GM18520 (cell line): ENCODE measurements at regions not wholly inside any gene's neighbourhood (a gene's known extent, or its start where the extent isn't known, plus 50 kb on each side); places are given as distances from the start of the nearest gene placed in this dataset.
A peak's percentile ranks its signal among the peaks of the same experiment; 100 is the strongest.
"Not testable (repeated sequence)": the region's sequence is repeated elsewhere in the genome, so short reads cannot be mapped to it uniquely, and the experiment has no call there.

Experiments
- ATAC-seq: cut with Tn5 transposase; IDR thresholded peaks from one replicate; pipeline ENCODE4 v1.9.1; 2021; ENCODE audit not compliant: unreplicated experiment

DNA sequence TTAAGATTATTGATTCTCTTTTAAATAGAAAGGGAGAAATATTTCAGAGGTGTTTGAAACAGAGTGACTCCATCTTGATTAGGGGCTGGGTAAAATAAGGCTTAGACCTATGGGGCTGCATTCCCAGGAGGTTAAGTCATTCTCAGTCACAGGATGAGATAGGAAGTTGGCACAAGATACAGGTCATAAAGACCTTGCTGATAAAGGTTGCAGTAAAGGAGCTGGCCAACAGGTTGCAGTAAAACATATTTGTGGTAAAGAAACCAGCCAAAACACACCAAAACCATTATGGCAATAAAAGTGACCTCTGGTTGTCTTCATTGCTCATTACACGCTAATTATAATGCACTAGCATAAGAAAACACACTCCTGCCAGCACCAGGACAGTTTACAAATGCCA, 165.0 kb downstream of the SPIN4 start:
- no peak for ATAC-seq

DNA sequence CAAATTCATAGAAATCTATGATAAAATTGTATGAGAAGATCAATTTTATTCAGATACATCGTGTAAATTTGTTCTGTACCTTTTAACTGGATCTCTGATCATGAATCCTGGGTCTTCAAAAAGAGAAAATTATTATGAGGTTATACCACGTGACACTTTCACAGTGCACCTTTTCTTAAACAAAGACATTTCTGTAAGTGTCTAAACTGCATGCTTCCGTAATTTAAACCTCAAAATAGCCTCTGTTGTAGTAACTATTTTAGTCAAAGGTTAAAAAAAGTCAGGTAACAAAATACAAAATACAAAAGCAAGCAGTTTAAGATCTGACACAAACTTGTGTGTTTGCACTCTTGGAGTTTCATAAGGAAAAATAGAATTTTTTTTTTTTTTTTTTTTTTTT, 171.3 kb downstream of the SPIN4 start:
- not testable (repeated sequence) for ATAC-seq

DNA sequence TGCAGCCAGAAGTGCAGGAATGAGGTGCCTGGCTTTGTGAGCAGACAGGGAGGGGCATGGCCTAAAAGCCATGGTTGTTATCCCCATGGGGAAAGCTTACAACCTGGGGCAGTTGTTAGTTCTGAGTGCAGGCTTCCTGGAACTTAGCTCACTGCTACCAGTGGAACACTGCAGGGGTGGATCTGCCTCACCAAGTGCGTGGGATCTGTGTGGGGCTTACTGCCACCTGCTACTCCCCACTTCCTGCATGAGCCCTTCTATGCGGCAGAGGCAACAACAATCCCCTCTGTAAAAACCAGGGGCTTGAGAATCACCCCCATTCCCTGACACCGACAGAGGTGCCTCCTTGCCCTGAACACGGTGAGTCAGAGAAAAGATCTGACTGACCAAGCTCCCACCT, 174.6 kb downstream of the SPIN4 start:
- ATAC-seq, result not testable (repeated sequence)

DNA sequence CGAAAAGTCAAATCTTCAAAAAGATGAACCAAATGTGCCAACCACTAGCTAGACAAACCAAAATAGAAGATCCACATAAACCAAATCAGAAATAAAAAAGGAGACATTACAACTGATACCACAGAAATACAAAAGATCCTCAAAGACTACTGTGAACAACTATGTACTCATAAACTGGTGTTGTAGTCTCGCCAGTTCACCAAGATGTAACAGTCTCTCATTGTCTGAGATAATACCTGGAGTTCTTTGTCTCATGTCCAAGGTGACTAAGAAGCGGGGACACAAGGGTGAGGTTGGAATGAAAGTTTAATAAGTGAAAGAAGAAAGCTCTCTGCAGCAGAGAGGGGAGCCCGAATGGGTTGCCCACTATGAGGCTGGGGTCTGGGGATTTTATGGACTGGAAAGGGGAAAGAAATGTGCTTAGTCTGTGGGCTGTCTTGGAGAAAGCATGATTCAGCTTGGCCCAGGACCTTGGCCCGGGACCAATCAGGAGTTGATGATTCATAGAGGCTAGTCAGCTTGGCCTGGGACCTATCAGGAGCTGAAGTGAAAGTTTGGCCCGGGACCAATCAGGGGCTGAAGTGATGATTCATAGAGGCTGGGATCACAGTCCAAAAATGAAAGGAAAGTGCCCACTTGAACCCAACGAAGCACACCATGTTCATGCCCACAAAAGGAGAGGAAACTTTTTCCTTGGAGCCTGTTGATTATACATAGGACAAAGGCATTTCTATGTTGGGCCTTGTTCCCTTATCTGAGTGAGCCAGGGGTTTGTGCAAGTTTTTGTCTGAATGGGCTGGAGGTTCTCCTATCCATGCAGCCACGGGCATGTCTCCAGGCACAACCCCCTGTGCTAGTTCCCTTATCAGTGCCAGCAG, 177.1 kb downstream of the SPIN4 start:
- ATAC-seq, result not testable (repeated sequence)

DNA sequence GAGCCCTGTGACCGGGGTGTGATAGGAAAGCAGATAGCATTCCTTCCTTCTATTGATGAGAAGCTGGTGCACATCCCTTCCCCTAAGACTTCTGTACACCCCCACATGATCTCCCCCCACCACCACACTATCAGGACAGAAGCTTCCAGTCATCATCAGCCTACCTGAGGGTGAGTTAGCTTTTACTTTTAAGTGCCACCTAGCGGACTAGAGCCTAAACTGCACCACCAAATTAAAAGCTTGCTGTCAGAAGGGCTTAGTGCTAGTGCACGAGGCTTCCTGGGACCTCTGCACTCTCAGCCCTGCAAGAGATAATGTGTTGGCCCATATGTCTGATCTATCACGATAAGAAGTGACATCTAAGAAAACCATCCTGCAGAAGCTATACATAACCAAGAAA, 181.7 kb downstream of the SPIN4 start:
- not testable (repeated sequence) for ATAC-seq

DNA sequence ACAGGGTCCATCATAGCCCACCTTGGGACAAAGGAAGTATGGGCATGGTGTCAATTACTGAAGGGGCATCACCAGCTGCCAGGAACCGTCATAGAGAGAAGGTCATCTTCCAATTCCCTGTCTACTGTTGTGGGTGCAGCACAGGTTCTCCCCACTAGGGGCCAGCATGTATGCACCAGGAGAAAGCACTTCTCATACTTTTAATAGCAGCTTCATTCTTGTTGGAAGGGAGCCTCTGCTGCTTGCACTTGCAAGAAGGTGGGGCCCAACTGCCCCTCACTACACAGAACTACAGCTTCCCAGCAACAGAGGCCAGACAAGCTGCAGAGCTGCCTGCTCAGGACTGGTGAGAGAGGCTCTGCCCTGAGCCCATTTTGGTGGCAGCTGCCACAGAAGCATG, 182.2 kb downstream of the SPIN4 start:
- ATAC-seq, result not testable (repeated sequence)

DNA sequence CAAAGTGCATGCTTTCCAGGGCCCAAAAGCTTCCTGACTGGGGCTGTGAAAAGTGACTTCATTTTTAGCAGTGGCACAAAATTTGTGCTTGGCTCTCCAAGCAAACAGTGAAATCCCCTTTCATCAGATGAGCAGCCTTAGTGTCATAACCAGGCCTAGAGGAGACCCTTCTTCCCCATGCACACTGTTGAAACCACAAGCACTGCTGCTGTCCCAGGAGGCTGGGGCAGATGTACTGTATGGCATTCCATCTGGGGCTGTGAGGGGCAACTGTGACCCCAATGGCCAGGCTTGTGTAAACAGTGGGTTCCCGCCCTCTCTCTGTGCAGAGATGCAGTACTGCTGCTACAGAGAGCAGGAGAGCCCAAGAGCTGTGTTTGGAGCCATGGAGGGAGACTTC, 184.1 kb downstream of the SPIN4 start:
- not testable (repeated sequence) for ATAC-seq

DNA sequence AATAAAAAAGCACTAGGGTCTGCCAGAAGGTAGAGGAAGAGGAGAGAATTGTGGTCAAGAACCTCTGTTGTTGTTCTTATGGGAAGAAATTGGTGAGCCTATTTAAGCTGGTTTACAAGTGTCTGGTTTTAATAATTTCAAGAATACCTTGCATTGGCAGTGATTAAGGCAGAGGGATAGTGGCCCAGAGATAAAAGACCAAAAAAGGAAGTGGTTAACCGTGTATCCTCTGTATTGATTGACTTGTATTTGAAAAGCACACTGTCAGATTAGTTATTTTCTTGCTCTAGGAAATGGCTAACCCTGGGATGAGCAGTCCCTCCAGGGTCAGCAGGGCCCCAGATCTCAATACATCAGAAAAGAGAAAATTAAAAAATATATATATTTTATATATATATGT, 190.1 kb downstream of the SPIN4 start:
- ATAC-seq, result not testable (repeated sequence)

DNA sequence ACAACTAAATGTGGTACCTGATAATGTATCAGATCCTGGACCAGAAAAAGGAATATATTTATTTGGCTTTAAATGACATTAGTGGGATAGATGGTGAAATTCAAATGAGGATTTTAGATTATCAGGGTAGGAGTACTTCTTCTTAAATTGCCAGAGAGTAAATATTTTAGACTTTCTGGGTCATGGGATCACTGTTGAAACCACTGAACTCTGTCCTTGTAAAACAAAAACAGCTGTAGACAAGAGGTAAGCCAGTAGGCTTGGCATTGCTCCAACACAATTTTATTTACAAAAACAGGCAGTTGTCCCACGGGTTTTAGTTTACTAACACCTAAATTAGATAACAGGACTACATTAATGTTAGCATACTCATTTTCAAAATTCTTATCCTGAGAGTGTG, 190.8 kb downstream of the SPIN4 start:
- ATAC-seq, result not testable (repeated sequence)

DNA sequence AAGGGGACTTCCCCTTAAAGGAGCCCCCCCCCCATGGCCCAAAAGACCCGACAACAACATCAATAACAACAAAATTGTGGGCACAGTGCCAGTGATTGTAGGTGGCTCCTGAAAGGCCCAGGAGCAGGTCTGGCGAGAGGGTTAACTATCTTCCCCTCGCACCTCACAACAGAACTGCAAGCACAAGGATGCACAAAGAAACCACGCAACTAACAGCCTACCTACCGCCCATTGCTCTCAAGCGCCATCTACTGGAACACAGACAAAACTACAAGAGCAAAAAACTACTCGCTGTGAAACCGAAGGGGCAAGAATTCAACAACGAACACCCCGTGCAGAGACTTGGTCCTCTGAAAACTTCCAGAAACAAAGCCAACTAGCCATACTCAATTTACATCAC, 205.6 kb downstream of the SPIN4 start:
- ATAC-seq, result not testable (repeated sequence)

DNA sequence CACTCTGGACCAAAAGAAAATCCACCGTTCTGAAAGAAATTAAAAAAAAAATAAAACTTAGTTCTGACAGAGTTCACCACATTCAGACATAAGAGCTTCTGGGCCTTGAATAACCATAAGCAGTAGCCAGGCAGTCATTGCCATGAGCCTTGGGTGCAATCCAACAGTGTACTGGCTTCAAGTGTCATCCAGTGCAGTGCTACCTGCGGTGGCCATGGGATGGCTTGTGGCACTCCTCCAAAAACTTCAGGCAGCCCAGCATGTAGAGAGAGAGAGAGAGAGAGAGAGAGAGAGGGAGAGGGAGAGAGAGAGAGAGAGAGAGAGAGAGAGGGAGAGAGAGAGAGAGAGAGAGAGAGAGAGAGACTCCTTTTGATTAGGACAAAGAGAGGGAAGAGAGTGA, 208.5 kb downstream of the SPIN4 start:
- ATAC-seq, result not testable (repeated sequence)

DNA sequence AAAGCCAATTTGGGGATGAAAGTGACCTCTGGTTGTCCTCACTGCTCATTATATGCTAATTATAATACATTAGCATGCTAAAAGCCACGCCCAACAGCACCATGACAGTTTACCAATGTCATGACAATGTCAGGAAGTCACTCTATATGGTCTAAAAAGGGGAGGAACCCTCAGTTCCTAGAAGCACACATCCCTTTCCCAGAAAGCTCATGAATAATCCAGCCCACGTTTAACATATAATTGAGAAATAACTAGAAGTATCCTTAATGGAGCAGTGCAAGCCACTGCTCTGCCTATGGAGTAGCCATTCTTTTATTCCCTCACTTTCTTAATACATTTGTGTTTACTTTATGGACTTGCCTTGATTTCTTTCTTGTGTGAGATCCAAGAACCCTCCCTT, 215.3 kb downstream of the SPIN4 start:
- ATAC-seq, result not testable (repeated sequence)

DNA sequence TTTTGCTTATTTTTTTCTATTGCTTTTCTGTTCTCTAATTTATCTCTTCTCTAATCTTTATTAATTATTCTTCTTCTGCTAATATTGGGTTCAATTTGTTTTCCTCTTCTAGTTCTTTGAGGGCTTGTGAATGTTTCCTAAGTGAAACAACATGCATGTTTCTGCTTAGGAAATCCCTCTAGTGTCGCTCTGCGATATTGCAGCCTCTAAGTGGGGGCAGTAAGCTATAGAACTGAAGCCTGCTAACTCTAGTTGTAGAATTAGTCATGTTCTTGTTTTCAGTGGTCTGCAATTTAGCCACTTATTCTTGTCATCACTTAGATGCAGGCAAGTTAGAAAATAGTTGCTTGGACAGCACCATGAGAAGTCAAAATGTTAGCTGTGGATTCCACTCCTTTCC, 222.6 kb downstream of the SPIN4 start:
- peak; percentile 74 for ATAC-seq

DNA sequence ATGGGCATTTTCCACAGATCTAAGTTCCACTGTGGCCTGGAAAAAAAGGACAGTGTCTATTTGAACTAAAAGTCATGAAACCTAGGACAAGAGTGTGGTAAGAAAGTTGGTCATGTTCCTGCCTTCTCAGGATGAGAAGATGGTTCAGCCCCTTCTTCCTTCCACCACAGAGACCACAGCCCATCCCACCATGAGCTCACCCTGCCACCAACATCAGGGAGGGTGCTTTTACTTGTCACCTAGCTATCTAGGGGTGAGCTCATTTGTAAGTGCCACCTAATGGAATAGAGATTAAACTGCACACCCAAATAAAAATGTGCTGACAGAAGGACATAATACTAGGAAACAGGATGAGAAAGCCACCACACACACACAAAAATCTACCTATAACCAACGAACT, 235.9 kb downstream of the SPIN4 start:
- no peak for ATAC-seq

DNA sequence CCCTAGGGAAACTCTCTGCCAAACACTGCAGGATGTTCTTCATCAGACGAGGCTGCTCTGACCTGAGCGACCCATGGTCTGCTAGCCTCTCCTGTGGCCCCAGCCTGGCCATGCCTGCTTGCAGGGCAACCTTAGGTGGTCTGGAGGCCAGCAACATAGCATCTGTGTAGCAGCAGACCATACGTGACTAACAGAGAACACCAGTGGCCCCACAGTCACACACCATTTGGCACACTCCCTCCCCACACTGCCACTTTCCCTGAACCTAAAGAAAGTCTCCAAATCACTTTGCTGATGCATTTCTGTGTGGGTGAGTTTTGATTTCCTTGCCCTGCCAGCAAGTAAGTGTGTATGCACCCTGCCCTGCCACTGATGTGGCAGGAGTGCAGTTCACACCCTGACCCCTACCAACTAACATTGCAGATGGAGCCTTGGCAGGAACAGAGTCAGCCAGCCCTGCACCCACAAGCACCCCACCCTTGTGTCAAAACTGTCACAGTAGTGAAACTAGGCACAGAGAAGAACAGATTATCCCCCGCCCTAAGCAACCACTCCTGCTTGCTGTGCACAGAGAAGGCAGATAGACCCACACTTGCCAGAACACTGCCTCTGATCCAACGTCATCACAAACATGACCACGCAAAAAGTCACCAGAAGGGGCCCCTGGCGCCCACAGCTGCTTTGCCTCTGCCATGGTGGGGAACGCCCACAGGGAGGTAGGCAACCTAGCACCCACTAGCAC, 249.1 kb downstream of the SPIN4 start:
- no peak for ATAC-seq

DNA sequence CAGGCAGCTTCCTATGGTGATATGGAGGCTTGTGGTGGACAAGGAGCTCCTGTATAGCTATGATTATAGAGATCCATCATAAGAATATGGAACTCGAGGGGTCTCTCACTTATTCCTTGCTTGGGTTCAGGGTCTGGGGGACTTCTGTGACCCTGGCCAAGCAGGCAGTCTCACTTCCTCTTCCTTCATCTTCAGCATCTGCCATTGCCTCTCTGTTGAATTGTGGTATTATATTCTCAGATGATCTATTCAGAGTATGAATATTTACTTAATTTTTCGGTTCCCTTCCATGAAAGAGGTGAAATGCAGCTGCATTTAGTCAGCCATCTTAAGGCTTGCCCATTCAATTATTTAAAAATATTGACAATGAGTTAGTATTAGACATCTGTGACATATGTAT, 292.9 kb downstream of the SPIN4 start:
- no peak for ATAC-seq

DNA sequence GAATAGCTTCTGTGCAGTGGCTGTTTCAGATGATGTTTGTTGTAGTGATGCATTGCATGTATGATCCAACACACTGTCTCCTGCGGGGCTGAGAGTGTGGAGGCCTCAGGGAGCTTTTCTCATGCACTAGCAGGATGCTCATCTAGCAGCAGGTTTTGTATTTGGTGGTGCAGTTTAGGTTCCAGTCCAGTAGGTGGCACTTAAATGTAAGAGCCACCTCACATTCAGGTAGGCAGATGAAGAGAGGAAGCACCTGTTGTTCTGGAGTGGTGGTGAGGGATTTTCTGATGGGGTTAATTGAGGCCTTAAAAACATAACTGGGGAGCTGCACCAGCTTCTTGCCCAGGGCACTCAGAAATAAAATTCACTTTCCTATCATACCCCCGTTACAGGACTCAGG, 300.9 kb downstream of the SPIN4 start:
- ATAC-seq, result no peak

DNA sequence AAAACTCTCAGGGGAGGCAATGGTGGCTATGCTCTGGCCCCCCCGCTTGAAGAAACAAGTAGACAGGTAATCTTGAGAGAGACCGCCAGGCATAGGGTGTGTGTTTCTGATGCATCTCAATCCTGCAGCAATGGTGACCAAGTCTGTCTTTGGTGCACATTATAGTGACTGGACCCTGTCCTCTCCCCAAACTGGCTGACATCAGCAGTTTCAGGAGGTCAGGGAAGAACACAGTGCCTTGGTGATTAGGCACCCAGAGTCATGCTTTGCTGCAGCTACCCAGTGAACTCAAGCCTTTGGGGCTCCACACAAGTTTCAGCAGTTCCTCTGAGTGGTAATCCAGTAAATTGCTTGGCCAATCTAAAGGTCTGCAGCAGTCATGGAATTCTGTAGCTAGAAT, 318.3 kb downstream of the SPIN4 start:
- no peak for ATAC-seq

DNA sequence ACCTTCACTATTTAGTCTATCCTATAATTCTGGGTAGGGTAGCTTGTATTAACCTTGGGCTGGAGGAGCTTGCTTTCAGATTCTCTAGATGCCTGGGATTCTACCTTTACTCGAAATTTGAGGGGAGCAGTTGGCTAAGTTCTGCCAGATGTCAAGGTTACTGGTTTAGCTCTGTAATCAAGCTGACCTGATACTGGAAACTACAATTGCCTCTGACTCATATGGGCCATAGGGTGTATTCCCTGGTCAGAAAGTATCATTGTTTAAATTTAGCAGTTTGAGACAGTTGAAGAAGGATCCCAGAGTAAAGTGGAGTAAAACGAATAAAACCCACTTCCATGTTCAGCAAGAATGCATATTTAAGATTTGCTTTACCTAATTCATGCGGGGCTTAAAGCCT, 337.6 kb downstream of the SPIN4 start:
- no peak for ATAC-seq

DNA sequence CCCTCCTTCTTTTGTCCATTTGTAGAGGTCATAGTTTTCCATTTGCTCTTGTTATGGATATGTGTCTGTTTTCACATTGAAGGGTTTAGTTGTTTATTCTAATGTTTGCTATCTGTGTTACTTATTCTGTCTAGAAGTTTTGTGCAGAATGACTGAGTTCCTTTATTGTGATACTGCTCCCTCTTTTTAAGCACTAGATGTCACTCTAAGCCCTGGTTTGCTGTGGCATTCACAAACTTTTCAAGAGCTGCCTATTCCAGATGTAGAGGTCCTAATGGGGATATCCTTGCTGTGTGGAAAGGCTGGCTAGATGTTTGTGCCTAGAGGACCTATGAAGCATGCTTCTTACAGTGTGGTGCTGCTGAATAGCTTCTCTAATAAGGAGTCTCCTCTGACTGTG, 338.6 kb downstream of the SPIN4 start:
- no peak for ATAC-seq

DNA sequence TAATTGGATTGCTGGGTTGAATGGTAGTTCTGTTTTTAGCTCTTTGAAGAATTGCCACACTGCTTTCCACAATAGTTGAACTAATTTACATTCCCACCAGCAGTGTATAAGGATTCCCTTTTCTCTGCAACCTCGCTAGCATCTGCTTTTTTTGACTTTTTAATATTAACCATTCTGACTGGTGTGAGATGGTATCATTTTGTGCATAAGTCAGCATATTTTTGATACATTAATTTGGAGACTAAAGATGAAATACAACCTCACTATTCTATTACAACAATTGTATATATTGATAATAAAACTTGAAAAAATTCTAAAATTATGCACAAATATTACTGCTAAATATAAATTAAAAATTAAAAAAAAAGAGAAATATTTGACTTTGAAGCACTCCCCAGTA, 350.9 kb downstream of the SPIN4 start:
- ATAC-seq, result not testable (repeated sequence)
